ENCODE measurements at regions not wholly inside any gene's neighbourhood (a gene's known extent, or its start where the extent isn't known, plus 50 kb on each side); places are given as distances from the start of the nearest gene placed in this dataset.

GRCh38 chr6:1081551-1082284 lies 230.2 kb upstream of the FOXQ1 start:
- DNase-seq, result no peak

- DNase-seq, result no peak
These were observed 231.2 kb upstream of the FOXQ1 start for GRCh38 chr6:1080453-1081337.

GRCh38 chr6:1079525-1079924 lies 232.4 kb upstream of the FOXQ1 start:
- DNase-seq, result no peak

GRCh38 chr6:1077478-1078416 lies 234.2 kb upstream of the FOXQ1 start:
- no peak for DNase-seq

GRCh38 chr6:1076531-1077459 lies 235.1 kb upstream of the FOXQ1 start:
- DNase-seq, result no peak

- no peak for DNase-seq
These were observed 236.0 kb upstream of the FOXQ1 start for GRCh38 chr6:1075880-1076279.

- DNase-seq, result no peak
These were observed 236.5 kb upstream of the FOXQ1 start for GRCh38 chr6:1075444-1075843.

- no peak for DNase-seq
These were observed 241.8 kb upstream of the FOXQ1 start for GRCh38 chr6:1070085-1070521.

- no peak for DNase-seq
These were observed 243.0 kb upstream of the FOXQ1 start for GRCh38 chr6:1068905-1069304.

GRCh38 chr6:1068068-1068467 lies 243.8 kb upstream of the FOXQ1 start:
- no peak for DNase-seq

- no peak for DNase-seq
These were observed 244.6 kb upstream of the FOXQ1 start for GRCh38 chr6:1067346-1067745.

GRCh38 chr6:1066449-1067090 lies 245.3 kb upstream of the FOXQ1 start:
- DNase-seq, result no peak

- DNase-seq, result no peak
These were observed 245.9 kb upstream of the FOXQ1 start for GRCh38 chr6:1065986-1066385.

- no peak for DNase-seq
These were observed 248.1 kb upstream of the FOXQ1 start for GRCh38 chr6:1063671-1064355.

GRCh38 chr6:1062786-1063545 lies 248.9 kb upstream of the FOXQ1 start:
- DNase-seq, result no peak

GRCh38 chr6:1059596-1059995 lies 252.3 kb upstream of the FOXQ1 start:
- no peak for DNase-seq

GRCh38 chr6:1057490-1058135 lies 254.3 kb upstream of the FOXQ1 start:
- DNase-seq, result no peak

- no peak for DNase-seq
These were observed 256.6 kb upstream of the FOXQ1 start for GRCh38 chr6:1055015-1055921.
